IPS-15b (cell line): ENCODE measurements at regions not wholly inside any gene's neighbourhood (a gene's known extent, or its start where the extent isn't known, plus 50 kb on each side); places are given as distances from the start of the nearest gene placed in this dataset.

Experiments used
- H3K27me3 ChIP-seq: one replicate; pipeline ENCODE4 v1.6.1; 2013; ENCODE audit warnings: low read length; ENCODE audit not compliant: control insufficient read depth, insufficient read depth
- H3K36me3 ChIP-seq: one replicate; pipeline ENCODE4 v1.6.1; 2013; ENCODE audit warnings: low read length; ENCODE audit not compliant: control insufficient read depth, insufficient read depth
- H3K4me1 ChIP-seq: one replicate; pipeline ENCODE4 v1.6.1; 2013; ENCODE audit warnings: mild to moderate bottlenecking, low read length; ENCODE audit not compliant: control insufficient read depth, insufficient read depth
- H3K4me3 ChIP-seq: one replicate; pipeline ENCODE4 v1.5.1; 2013; ENCODE audit warnings: low read depth, low read length
- H3K9ac ChIP-seq: one replicate; pipeline ENCODE4 v1.6.1; 2013; ENCODE audit warnings: low read depth, mild to moderate bottlenecking, low read length
- H3K9me3 ChIP-seq: one replicate; pipeline ENCODE4 v1.6.1; 2013; ENCODE audit warnings: mild to moderate bottlenecking, low read length; ENCODE audit not compliant: control insufficient read depth, insufficient read depth

DNA sequence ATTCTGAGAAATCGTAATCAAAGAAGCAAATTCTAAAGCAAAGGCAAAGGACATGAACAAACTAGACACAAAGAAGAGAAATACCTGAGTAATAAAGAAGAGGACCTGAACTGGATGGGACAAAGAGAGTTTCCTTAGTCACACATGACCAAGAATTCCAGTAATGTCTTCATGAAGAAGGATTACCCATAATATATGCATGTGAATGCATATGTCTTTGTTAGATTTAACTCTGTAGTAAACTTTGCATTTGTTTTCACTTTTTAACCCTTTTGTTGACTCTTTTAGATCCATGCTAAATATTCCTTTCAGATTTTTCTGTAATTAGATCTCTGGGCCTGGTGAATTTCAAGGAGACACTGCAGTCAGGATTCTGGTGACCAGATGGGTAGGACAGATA lies 279.8 kb downstream of the ARRDC4 start:
- no peak overlapping the region for H3K9ac ChIP-seq
- H3K4me3 ChIP-seq, result no peak overlapping the region
- H3K27me3 ChIP-seq, result no peaks in the 10 kb centered on the region
- H3K9me3 ChIP-seq, result no peaks in the 10 kb centered on the region
- H3K36me3 ChIP-seq, result no peaks in the 10 kb centered on the region
- H3K4me1 ChIP-seq, result no peaks in the 10 kb centered on the region

DNA sequence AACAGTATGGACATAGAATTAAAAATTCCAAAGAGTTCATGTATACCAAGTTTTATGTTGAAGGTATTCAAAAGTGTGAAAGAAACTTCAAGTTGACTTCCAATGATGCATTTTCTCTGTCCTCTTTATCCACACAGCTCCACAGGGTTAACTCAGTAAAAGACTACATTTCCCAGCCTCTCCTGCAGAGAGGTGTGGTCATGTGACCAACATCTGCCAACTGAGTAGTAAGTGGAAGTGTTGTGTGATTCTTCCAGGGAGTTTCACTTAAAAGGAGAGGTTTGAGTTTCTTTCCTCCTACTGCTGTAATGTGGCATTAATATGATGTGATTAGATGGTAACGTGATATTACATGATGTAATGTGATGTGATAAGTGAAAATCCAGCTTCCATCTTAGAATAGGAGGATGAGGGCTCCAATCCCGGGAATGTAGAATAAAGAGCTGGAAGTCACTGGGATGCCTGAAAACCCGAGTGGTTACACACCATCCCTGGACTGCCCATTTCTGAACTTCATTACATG lies 280.6 kb downstream of the ARRDC4 start:
- Histone ChIP-seq H3K27me3 (no peaks in the 10 kb centered on the region), H3K4me3 (no peak overlapping the region), H3K4me1 (no peaks in the 10 kb centered on the region), H3K36me3 (no peaks in the 10 kb centered on the region), H3K9me3 (no peaks in the 10 kb centered on the region), H3K9ac (no peak overlapping the region)

DNA sequence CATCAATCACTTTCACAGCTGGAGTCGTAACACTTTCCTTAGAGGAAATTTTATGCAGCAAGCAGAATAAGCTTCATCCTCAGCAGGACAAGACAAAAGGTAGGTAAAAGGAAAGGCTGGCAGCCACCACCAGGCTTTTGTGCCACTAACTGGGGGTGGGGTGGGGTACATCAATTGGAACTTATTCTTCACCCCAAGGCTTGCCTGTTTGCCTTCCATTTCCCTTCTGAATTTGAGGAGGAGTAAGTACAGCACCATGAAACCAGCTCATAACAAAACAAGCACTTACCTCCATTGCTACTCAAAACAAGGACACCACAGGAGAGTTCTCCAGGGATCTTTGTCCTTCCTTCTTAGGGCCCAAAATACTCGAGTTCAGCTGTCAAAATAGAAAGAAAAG lies 296.8 kb downstream of the ARRDC4 start:
- no peaks in the 10 kb centered on the region for H3K36me3 ChIP-seq
- peaks cover 5% of the 10 kb centered on the region for H3K9me3 ChIP-seq
- H3K4me1 ChIP-seq, result no peaks in the 10 kb centered on the region
- H3K4me3 ChIP-seq, result no peak overlapping the region
- no peaks in the 10 kb centered on the region for H3K27me3 ChIP-seq
- no peak overlapping the region for H3K9ac ChIP-seq

DNA sequence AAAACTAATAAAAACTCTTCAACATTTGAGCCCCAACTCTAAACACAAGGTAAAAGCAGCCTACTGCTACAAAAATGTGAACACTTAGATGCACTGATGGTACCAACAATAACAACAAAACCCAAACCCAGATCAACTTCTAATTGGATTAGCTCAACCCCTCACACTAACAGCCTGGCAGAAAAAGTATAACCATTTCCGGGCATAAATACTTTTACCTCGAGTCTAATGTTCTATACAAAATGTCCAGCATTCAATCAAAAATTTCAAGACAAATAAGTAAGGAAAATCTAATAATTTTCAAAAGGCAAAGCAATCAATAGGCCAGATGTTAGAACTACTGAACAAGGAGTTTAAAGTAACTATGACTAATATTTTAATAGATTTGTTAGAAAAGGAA lies 303.3 kb downstream of the ARRDC4 start:
- no peaks in the 10 kb centered on the region for H3K4me1 ChIP-seq
- no peaks in the 10 kb centered on the region for H3K27me3 ChIP-seq
- no peaks in the 10 kb centered on the region for H3K36me3 ChIP-seq
- no peak overlapping the region for H3K4me3 ChIP-seq
- no peaks in the 10 kb centered on the region for H3K9me3 ChIP-seq
- H3K9ac ChIP-seq, result no peak overlapping the region

DNA sequence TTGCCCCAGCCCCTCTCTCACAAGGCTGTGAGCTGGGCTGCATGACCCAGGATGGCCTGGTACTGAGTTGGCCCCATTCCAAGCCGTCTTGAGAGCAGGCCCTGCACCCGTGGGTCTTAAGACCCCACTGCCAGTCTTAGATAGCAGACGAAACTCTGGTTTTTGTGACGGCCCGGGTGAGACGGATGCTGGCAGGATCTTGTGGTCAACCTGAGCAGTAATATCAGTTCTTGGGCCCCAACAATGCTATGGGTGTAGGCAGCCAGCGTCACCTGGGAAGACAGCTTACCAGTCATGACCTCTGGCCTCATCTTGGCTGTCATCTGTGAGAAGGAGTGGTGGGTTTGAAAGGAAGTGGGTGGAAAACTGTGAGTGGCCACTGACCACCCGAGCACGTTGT lies 305.8 kb downstream of the ARRDC4 start:
- Histone ChIP-seq H3K9ac (no peak overlapping the region), H3K9me3 (no peaks in the 10 kb centered on the region), H3K36me3 (no peaks in the 10 kb centered on the region), H3K4me3 (no peak overlapping the region), H3K4me1 (no peaks in the 10 kb centered on the region), H3K27me3 (no peaks in the 10 kb centered on the region)

DNA sequence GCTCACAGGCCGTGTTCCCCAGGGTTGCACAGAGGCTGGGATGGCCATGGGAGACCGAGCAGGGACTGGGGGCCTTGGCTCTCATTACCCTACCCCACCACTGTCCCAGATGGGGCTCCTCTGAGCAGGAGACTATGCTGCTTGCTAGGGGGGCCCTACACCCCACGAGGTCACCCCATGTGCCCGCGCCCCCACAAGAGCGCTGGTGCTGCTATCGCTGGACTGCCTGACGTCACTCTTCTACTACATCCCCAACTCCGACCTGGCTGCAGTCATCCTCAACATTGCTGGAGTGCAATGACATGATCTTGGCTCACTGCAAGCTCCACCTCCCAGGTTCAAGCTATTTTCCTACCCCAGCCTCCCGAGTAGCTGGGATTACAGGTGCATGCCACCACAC lies 307.7 kb downstream of the ARRDC4 start:
- Histone ChIP-seq H3K9me3 (no peaks in the 10 kb centered on the region), H3K36me3 (no peaks in the 10 kb centered on the region), H3K27me3 (no peaks in the 10 kb centered on the region), H3K4me1 (no peaks in the 10 kb centered on the region), H3K9ac (no peak overlapping the region), H3K4me3 (no peak overlapping the region)

DNA sequence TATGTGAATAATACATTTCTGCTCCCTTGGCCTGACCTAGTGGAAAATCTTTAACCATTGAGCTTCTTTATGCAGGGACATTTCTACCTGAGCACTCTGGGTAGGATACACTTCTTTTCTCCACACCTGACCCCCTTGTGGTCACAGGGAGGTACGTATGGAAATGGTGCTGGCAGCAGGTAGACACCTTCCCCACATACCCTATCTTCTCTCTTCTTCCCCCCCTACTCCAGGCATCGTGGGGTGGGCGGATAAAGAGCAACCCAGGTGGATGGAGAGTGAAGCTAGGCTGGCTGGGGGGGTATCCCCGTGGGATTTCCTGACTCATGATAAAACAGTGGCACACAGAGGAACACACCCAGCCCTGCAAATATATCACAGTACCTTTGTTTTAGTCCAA lies 312.1 kb downstream of the ARRDC4 start:
- no peaks in the 10 kb centered on the region for H3K27me3 ChIP-seq
- no peaks in the 10 kb centered on the region for H3K36me3 ChIP-seq
- H3K9ac ChIP-seq, result no peak overlapping the region
- H3K4me3 ChIP-seq, result no peak overlapping the region
- H3K9me3 ChIP-seq, result no peaks in the 10 kb centered on the region
- no peaks in the 10 kb centered on the region for H3K4me1 ChIP-seq

DNA sequence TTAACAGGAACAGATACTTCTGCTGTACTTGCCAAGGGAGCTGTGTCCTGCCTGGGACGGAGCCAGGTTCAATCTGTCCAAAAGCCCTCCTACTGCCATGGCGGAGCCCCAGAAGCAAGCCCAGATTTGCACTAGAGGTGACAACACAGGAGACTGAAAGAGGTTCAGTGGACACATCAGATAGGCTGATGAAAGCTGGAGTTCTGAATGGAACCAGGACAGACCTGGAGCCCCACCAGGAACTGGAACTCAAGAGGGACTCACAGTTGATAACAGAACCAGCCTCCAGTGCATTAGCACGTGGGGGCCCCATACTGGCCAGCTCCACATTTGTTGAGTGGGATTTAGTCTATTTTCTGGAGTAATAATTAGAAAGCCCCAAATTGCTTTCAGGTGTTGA lies 315.5 kb downstream of the ARRDC4 start:
- H3K36me3 ChIP-seq, result no peaks in the 10 kb centered on the region
- H3K27me3 ChIP-seq, result no peaks in the 10 kb centered on the region
- H3K9ac ChIP-seq, result no peak overlapping the region
- no peaks in the 10 kb centered on the region for H3K9me3 ChIP-seq
- H3K4me3 ChIP-seq, result no peak overlapping the region
- no peaks in the 10 kb centered on the region for H3K4me1 ChIP-seq

DNA sequence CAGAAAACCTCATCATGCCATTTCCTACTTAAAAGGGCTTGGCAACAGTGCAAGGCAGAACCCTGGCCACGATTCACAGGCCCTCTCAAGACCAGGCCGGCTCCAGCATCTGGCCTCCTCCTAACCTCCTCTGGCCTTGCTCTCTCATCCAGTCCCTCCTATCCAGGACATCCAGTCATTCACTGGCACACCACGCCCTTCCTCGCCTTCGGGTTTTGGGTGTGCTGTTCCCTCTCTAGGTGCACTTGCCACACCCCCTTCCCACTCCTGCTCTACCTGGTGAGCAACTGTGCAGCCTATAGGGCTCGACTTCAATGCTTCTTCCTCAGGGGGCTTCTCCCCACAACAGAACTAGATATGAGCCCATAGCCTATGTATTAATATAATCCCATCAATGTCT lies 317.1 kb downstream of the ARRDC4 start:
- Histone ChIP-seq H3K9me3 (no peaks in the 10 kb centered on the region), H3K4me1 (no peaks in the 10 kb centered on the region), H3K4me3 (no peak overlapping the region), H3K27me3 (no peaks in the 10 kb centered on the region), H3K9ac (no peak overlapping the region), H3K36me3 (no peaks in the 10 kb centered on the region)

DNA sequence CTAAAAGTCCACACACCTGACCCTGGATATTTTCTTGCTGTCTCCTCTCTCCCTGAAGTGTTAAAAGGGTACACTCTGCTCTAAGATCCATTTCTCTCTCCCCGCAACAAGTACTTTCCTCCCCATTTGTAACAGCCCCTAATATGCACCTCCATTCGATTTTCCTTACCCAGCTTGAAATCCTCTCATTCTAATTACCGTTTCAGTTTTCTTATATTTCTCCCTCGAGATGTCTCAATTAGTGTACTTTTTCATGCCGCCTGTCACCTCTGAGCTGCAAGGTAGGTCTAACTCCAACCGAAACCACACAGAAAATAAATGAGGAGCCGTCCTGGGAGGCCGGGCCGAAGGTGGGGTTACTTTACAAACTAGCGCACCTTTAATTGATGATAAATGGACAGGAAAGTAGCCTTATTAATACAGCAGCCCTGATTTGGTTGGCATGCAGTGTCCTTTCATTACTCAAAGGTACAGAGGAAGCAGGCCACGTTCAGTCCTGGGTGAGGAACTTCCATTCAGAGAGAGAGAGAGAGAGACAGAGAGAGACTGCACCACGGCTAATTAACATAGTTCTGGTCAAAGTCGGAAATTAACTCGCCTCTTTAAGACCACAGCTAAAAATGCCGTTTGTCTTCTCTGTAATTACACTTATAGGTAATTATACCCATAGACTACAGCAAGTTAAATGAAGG lies 319.9 kb downstream of the ARRDC4 start:
- H3K4me3 ChIP-seq, result no peak overlapping the region
- H3K4me1 ChIP-seq, result no peaks in the 10 kb centered on the region
- H3K36me3 ChIP-seq, result no peaks in the 10 kb centered on the region
- H3K27me3 ChIP-seq, result no peaks in the 10 kb centered on the region
- no peak overlapping the region for H3K9ac ChIP-seq
- no peaks in the 10 kb centered on the region for H3K9me3 ChIP-seq

DNA sequence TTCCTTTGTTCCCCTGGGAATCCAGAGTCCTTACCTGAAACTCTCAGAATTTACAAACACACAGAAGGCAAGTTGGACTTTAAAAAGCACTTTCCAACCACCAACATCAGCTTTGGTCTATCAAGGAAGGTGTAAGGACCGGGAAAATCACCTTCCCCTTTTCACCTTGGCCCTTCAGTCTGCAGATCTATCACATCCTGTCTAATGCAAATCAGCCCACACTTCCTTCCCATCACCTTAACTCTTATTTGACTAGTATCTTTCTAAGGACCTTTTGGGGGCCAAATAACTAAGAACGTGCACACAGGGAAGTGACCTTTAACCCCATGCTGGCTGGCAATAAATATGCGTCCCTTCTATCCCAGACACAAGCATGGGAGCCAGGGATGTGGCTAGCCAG lies 320.6 kb downstream of the ARRDC4 start:
- H3K27me3 ChIP-seq, result no peaks in the 10 kb centered on the region
- H3K4me1 ChIP-seq, result no peaks in the 10 kb centered on the region
- no peak overlapping the region for H3K4me3 ChIP-seq
- H3K36me3 ChIP-seq, result no peaks in the 10 kb centered on the region
- H3K9ac ChIP-seq, result no peak overlapping the region
- H3K9me3 ChIP-seq, result no peaks in the 10 kb centered on the region

DNA sequence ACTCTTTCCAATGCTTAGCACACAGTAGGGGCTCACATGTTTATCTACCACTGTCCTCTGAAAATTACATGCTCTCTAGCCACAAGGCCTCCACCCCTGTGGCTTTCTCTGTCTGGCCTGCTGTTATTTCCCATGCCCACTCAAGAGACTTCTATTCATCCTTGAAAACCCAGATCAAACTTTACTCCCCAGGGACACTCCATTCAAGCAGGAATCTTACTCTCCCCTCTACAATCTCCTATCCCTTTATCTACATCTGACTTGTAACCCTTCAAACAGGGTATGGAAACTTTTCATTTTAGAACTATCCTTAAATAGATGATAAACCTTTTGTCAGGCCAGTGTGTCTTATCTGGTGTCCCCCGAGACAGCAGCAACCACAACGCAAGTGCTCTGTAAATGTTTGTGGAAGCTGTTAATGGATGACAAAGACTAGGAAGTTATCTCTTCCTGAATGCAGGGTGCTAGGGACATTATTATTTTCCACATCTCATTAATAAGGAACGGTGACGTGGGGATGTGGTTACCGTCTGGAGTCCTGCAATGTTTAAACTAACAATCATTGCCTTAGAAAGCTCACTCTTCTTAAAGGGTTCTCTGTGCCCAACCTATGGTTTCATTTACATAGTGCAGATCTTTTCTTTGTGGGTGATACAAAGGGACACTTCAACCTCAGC lies 322.3 kb downstream of the ARRDC4 start:
- Histone ChIP-seq H3K4me3 (no peak overlapping the region), H3K9me3 (no peaks in the 10 kb centered on the region), H3K4me1 (no peaks in the 10 kb centered on the region), H3K9ac (no peak overlapping the region), H3K27me3 (no peaks in the 10 kb centered on the region), H3K36me3 (no peaks in the 10 kb centered on the region)
